K562 (cell line): ENCODE measurements at regions not wholly inside any gene's neighbourhood (a gene's known extent, or its start where the extent isn't known, plus 50 kb on each side); places are given as distances from the start of the nearest gene placed in this dataset.

Source experiments
- ATAC-seq: fragments of 200-7000 bp; cut with Tn5 transposase; 3 replicates; pipeline ENCODE4 v1.9.1; 2020; ENCODE audit warnings: moderate library complexity
- BruUV-seq: library from RNA; stranded (reverse); fragments of 400-500 nt; replicated peaks from 2 replicates; lab custom pipeline; 2021; lab: Mats Ljungman, UMichigan
- CTCF ChIA-PET: fragments of 300-600 bp; formaldehyde crosslinking; extraction: SDS; loops from one replicate; lab custom pipeline; 2021; ENCODE audit warnings: low intra/inter-chr PET ratio; lab: Yijun Ruan, JAX
- POLR2A ChIA-PET: fragments of 300-600, 350-650 bp; sonication (Branson Sonifier 250); formaldehyde crosslinking; extraction: SDS; loops from one replicate; lab custom pipeline; 2021; ENCODE audit warnings: antibody characterized with exemption, inconsistent platforms; lab: Yijun Ruan, JAX
- DNase-seq, 4 experiments: peaks; one replicate each; pipeline versions ENCODE4 v3.0.0 to v3.0.0-alpha.2; 2011 to 2018; ENCODE audit warnings: low spot score in 3 of 4, mixed read lengths in 3 of 4; ENCODE audit errors: extremely low read depth in 1 of 4
- FAIRE-seq: peaks from 2 replicates; lab custom pipeline; 2011; peaks lifted over from hg19 to GRCh38; lab: Jason Lieb, UNC
- H2AFZ ChIP-seq: 2 replicates; pipeline ENCODE4 v1.6.0; 2011; ENCODE audit warnings: low read depth, low read length, control low read depth, inconsistent platforms
- H3K27ac ChIP-seq: fragments of 200-600 bp; 3 replicates; pipeline ENCODE4 v1.8.0; 2011; ENCODE audit warnings: low read depth, mild to moderate bottlenecking, control low read depth, inconsistent platforms, low read length, moderate library complexity, mixed read lengths; ENCODE audit errors: extremely low read depth
- H3K27me3 ChIP-seq, 2 experiments: fragments of 300-600 bp in 1 of 2; 2 replicates in 1 of 2; 3 replicates in 1 of 2; pipeline versions ENCODE4 v1.6.0 to v1.8.0; 2011; ENCODE audit warnings: inconsistent platforms in 2 of 2, low read length in 2 of 2, mild to moderate bottlenecking in 1 of 2, mixed read lengths in 1 of 2, moderate library complexity in 1 of 2; ENCODE audit not compliant: control insufficient read depth in 2 of 2, insufficient read depth in 2 of 2
- H3K36me3 ChIP-seq: fragments of 300-600 bp; 3 replicates; pipeline ENCODE4 v1.8.0; 2011; ENCODE audit warnings: mild to moderate bottlenecking, low read length, inconsistent platforms; ENCODE audit not compliant: control insufficient read depth, insufficient read depth
- H3K4me1 ChIP-seq, 2 experiments: fragments of 200-600 bp in 1 of 2; replicated peaks in 1 of 2; 2 replicates in 1 of 2; 3 replicates in 1 of 2; pipeline versions ENCODE4 v1.5.1 to v1.8.0; 2011; ENCODE audit warnings: inconsistent platforms in 2 of 2, low read length in 2 of 2, mild to moderate bottlenecking in 1 of 2, mixed read lengths in 1 of 2, moderate library complexity in 1 of 2; ENCODE audit not compliant: control insufficient read depth in 2 of 2, insufficient read depth in 2 of 2
- H3K4me2 ChIP-seq: 2 replicates; pipeline ENCODE4 v1.6.1; 2011; ENCODE audit warnings: low read length, control low read depth, inconsistent platforms, mixed read lengths; ENCODE audit not compliant: insufficient read depth
- H3K4me3 ChIP-seq: fragments of 200-600 bp; sonication (generic), shearing (Covaris generic); 2 replicates; pipeline ENCODE4 v1.5.1; 2016; ENCODE audit warnings: control low read depth, inconsistent platforms
- H3K79me2 ChIP-seq: fragments of 200-600 bp; 3 replicates; pipeline ENCODE4 v1.8.0; 2011; ENCODE audit warnings: low read length, inconsistent platforms; ENCODE audit not compliant: control insufficient read depth, insufficient read depth
- H3K9ac ChIP-seq, 2 experiments: 2 replicates each; pipeline versions ENCODE4 v1.6.0 to v1.6.1; 2011; ENCODE audit warnings: low read depth in 2 of 2, low read length in 2 of 2, control low read depth in 1 of 2, inconsistent platforms in 1 of 2, mild to moderate bottlenecking in 1 of 2, mixed read lengths in 1 of 2; ENCODE audit not compliant: insufficient read depth in 1 of 2
- H3K9me1 ChIP-seq: one replicate; pipeline ENCODE4 v1.6.0; 2011; ENCODE audit warnings: inconsistent platforms, mild to moderate bottlenecking, low read length, moderate library complexity; ENCODE audit not compliant: control insufficient read depth, insufficient read depth
- H3K9me3 ChIP-seq: replicated peaks from 2 replicates; pipeline ENCODE4 v1.5.1; 2011; ENCODE audit warnings: low read depth, low read length, inconsistent platforms; ENCODE audit not compliant: control insufficient read depth, insufficient read depth
- H4K20me1 ChIP-seq: replicated peaks from 2 replicates; pipeline ENCODE4 v1.6.1; 2011; ENCODE audit warnings: low read length, inconsistent platforms, mixed read lengths; ENCODE audit not compliant: control insufficient read depth, insufficient read depth
- BDP1 ChIP-seq: IDR thresholded peaks from 3 replicates; pipeline ENCODE4 v1.6.1; 2011; ENCODE audit not compliant: insufficient read length, insufficient read depth
- CREBBP ChIP-seq: IDR thresholded peaks from one replicate; pipeline ENCODE4 v1.6.1; 2012; ENCODE audit warnings: low read depth, mild to moderate bottlenecking, control low read depth, inconsistent platforms, low read length
- FOXK1 ChIP-seq: sonication (generic); formaldehyde crosslinking; IDR thresholded peaks from 2 replicates; pipeline ENCODE4 v1.8.0; 2022; ENCODE audit warnings: missing genetic modification reagents, mild to moderate bottlenecking, borderline replicate concordance
- GABPA ChIP-seq: fragments of 200-800 bp; sonication (Bioruptor generic); conservative IDR thresholded peaks from 2 replicates; pipeline ENCODE4 v1.6.1; 2016; ENCODE audit warnings: low read depth, missing genetic modification characterization, missing compliant biosample characterization
- HNRNPLL ChIP-seq: fragments of 200-400 bp; formaldehyde crosslinking; IDR thresholded peaks from 2 replicates; pipeline ENCODE4 v1.6.1; 2017; ENCODE audit warnings: low read length, low read depth, mild to moderate bottlenecking; ENCODE audit not compliant: poor library complexity, severe bottlenecking
- IFI16 ChIP-seq: fragments of 250-450 bp; sonication (Bioruptor Pico); IDR thresholded peaks from 2 replicates; pipeline ENCODE4 v2.1.2; 2022; ENCODE audit warnings: mild to moderate bottlenecking, inconsistent platforms
- ILF3 ChIP-seq: fragments of 450-650 bp; IDR thresholded peaks from 2 replicates; pipeline ENCODE4 v1.6.1; 2018; ENCODE audit warnings: antibody characterized with exemption, mild to moderate bottlenecking, moderate library complexity, borderline replicate concordance
- KDM4B ChIP-seq, 2 experiments: fragments of 450-650 bp in 1 of 2; sonication (generic) in 1 of 2; IDR thresholded peaks; 2 replicates each; pipeline ENCODE4 v1.6.1; 2016 to 2017; ENCODE audit warnings: borderline replicate concordance in 2 of 2, antibody characterized with exemption in 1 of 2, low read depth in 1 of 2, mild to moderate bottlenecking in 1 of 2
- NR2C1 ChIP-seq, 2 experiments: fragments of 450-650 bp; IDR thresholded peaks; 2 replicates each; pipeline ENCODE4 v1.6.1; 2017; ENCODE audit warnings: mild to moderate bottlenecking in 2 of 2, antibody characterized with exemption in 1 of 2, inconsistent platforms in 1 of 2, missing compliant biosample characterization in 1 of 2, missing genetic modification characterization in 1 of 2
- SRSF7 ChIP-seq: fragments of 200-400 bp; formaldehyde crosslinking; optimal IDR thresholded peaks from 2 replicates; pipeline ENCODE3; 2017; ENCODE audit warnings: mild to moderate bottlenecking, low read depth, low read length
- TCF7 ChIP-seq: sonication (generic); IDR thresholded peaks from 2 replicates; pipeline ENCODE4 v1.6.1; 2016; ENCODE audit warnings: antibody characterized with exemption, borderline replicate concordance
- TRIM25 ChIP-seq: fragments of 450-650 bp; IDR thresholded peaks from 2 replicates; pipeline ENCODE4 v1.7.0; 2016; ENCODE audit warnings: borderline replicate concordance
- ZNF133 ChIP-seq: fragments of 250-450 bp; sonication (Bioruptor Pico); IDR thresholded peaks from 2 replicates; pipeline ENCODE4 v1.4.0; 2020; ENCODE audit warnings: mild to moderate bottlenecking
- ZNF212 ChIP-seq: fragments of 450-650 bp; formaldehyde crosslinking; IDR thresholded peaks from 2 replicates; pipeline ENCODE4 v1.4.0; 2020; ENCODE audit warnings: mild to moderate bottlenecking
- ZNF239 ChIP-seq: fragments of 250-450 bp; sonication (Bioruptor Pico); IDR thresholded peaks from 2 replicates; pipeline ENCODE4 v1.4.0; 2020; ENCODE audit warnings: mild to moderate bottlenecking
- WGBS: fragments of 100-300 bp; shearing (Covaris generic); methylation state at CpG from one replicate; pipeline ENCODE4 v1.1.6; 2016; ENCODE audit warnings: low coverage, mixed read lengths; ENCODE audit not compliant: insufficient coverage; ENCODE audit errors: missing lambda C conversion rate; 5-methylcytosine and 5-hydroxymethylcytosine counted together
- in situ Hi-C: fragments of 300-500 bp; cut with MboI; formaldehyde crosslinking; loops from 4 replicates; pipeline ENCODE4 v1.15.0; 2018; ENCODE audit warnings: inconsistent platforms, mixed read lengths
- intact Hi-C: fragments of 100-400 bp; cut with micrococcal nuclease; formaldehyde crosslinking; loops from 2 replicates; pipeline ENCODE4 v1.14.2; 2022

- BruUV-seq: no TSS peak
- CTCF ChIA-PET: no interaction called here
These were observed 506.9 kb downstream of the BCL11A start for GRCh38 chr2:60046529-60046928.

More at GRCh38 chr2:60046529-60046928, 506.9 kb downstream of the BCL11A start:
- TF ChIP-seq FOXK1 (CRISPR knock-in tag) (no peak), IFI16 (no peak), ZNF239 (CRISPR knock-in tag) (no peak), ZNF133 (CRISPR knock-in tag) (no peak), GABPA (tag) (no peak), ILF3 (no peak), TCF7 (no peak), TRIM25 (no peak), SRSF7 (no peak), HNRNPLL (no peak), CREBBP (no peak), ZNF212 (CRISPR knock-in tag) (no peak), BDP1 (no peak), NR2C1 (IDR thresholded peaks at IDR 0.05) (no peak), NR2C1 (tag; IDR thresholded peaks at IDR 0.05) (no peak), KDM4B (IDR thresholded peaks at IDR 0.05; ENCODE audit: borderline replicate concordance in 2 of 2, low read depth in 1 of 2) (no peak)
- intact Hi-C loops: no loop called here
- Histone ChIP-seq H3K9me1 (no peaks in the 10 kb centered on the region), H3K4me3 (no peak overlapping the region), H3K4me2 (no peak overlapping the region), H3K36me3 (no peaks in the 10 kb centered on the region), H3K4me1 (no peaks in the 10 kb centered on the region), H3K9ac (no peak overlapping the region), H3K27me3 (no peaks in the 10 kb centered on the region), H2AFZ (no peak overlapping the region), H3K27ac (no peak overlapping the region), H4K20me1 (no peaks in the 10 kb centered on the region), H3K9me3 (no peaks in the 10 kb centered on the region), H3K79me2 (no peaks in the 10 kb centered on the region)
- no peak for ATAC-seq
- no peak for FAIRE-seq
- 0% methylated on average over 4 of the region's 4 CpGs for WGBS
- in situ Hi-C loops: no loop called here
- DNase-seq: no peak
- POLR2A ChIA-PET: no interaction called here
